Astrocyte (in vitro differentiated cells and primary cell): ENCODE measurements at regions not wholly inside any gene's neighbourhood (a gene's known extent, or its start where the extent isn't known, plus 50 kb on each side); places are given as distances from the start of the nearest gene placed in this dataset.
"Not testable (repeated sequence)": the region's sequence is repeated elsewhere in the genome, so short reads cannot be mapped to it uniquely, and the experiment has no call there.

ENCODE experiments used
- DNase-seq: peaks from one replicate; pipeline ENCODE4 v3.0.0-alpha.2; 2010; ENCODE audit warnings: low read depth
- FAIRE-seq: peaks from 2 replicates; lab custom pipeline; 2011; peaks lifted over from hg19 to GRCh38; lab: Jason Lieb, UNC
- H2AFZ ChIP-seq: 2 replicates; pipeline ENCODE4 v1.6.0; 2012; ENCODE audit warnings: low read depth, low read length, inconsistent platforms
- H3K27ac ChIP-seq: 2 replicates; pipeline ENCODE4 v1.5.1; 2011; ENCODE audit warnings: low read depth, low read length, inconsistent platforms
- H3K27me3 ChIP-seq: 2 replicates; pipeline ENCODE4 v1.6.0; 2011; ENCODE audit warnings: low read length, inconsistent platforms; ENCODE audit not compliant: insufficient read depth
- H3K36me3 ChIP-seq: 2 replicates; pipeline ENCODE4 v1.5.1; 2011; ENCODE audit warnings: low read length, inconsistent platforms; ENCODE audit not compliant: insufficient read depth
- H3K4me1 ChIP-seq: 2 replicates; pipeline ENCODE4 v1.5.1; 2011; ENCODE audit warnings: low read length, inconsistent platforms; ENCODE audit not compliant: insufficient read depth
- H3K4me2 ChIP-seq: 2 replicates; pipeline ENCODE4 v1.6.0; 2012; ENCODE audit warnings: low read length, inconsistent platforms
- H3K4me3 ChIP-seq: 2 replicates; pipeline ENCODE4 v1.5.1; 2011; ENCODE audit warnings: low read depth, mild to moderate bottlenecking, low read length, inconsistent platforms; ENCODE audit not compliant: insufficient read depth
- H3K79me2 ChIP-seq: 2 replicates; pipeline ENCODE4 v1.6.0; 2012; ENCODE audit warnings: mild to moderate bottlenecking, low read length, inconsistent platforms; ENCODE audit not compliant: insufficient read depth
- H3K9ac ChIP-seq: 2 replicates; pipeline ENCODE4 v1.6.0; 2012; ENCODE audit warnings: mild to moderate bottlenecking, low read length, inconsistent platforms
- H3K9me3 ChIP-seq: 2 replicates; pipeline ENCODE4 v1.5.1; 2012; ENCODE audit warnings: low read depth, mild to moderate bottlenecking, low read length, inconsistent platforms; ENCODE audit not compliant: insufficient read depth
- H4K20me1 ChIP-seq: 2 replicates; pipeline ENCODE4 v1.6.0; 2012; ENCODE audit warnings: low read length, inconsistent platforms; ENCODE audit not compliant: insufficient read depth
- H3K27ac Mint-ChIP-seq: one replicate; pipeline ENCODE4 v1.8.0; 2021; ENCODE audit warnings: mild to moderate bottlenecking, mixed read lengths; ENCODE audit not compliant: unreplicated experiment
- H3K27me3 Mint-ChIP-seq: one replicate; pipeline ENCODE4 v1.8.0; 2021; ENCODE audit warnings: low read depth, mixed read lengths; ENCODE audit not compliant: unreplicated experiment
- H3K36me3 Mint-ChIP-seq: one replicate; pipeline ENCODE4 v1.8.0; 2021; ENCODE audit warnings: low read depth, mixed read lengths; ENCODE audit not compliant: unreplicated experiment
- H3K4me1 Mint-ChIP-seq: one replicate; pipeline ENCODE4 v1.8.0; 2021; ENCODE audit warnings: low read depth, mixed read lengths; ENCODE audit not compliant: unreplicated experiment
- H3K4me3 Mint-ChIP-seq: one replicate; pipeline ENCODE4 v1.8.0; 2021; ENCODE audit warnings: mild to moderate bottlenecking, moderate library complexity, mixed read lengths; ENCODE audit not compliant: unreplicated experiment
- H3K9me3 Mint-ChIP-seq: one replicate; pipeline ENCODE4 v1.8.0; 2021; ENCODE audit warnings: mild to moderate bottlenecking, mixed read lengths; ENCODE audit not compliant: unreplicated experiment
- EZH2 ChIP-seq: IDR thresholded peaks from 2 replicates; pipeline ENCODE4 v1.6.1; 2012; ENCODE audit warnings: mild to moderate bottlenecking, low read length, inconsistent platforms; ENCODE audit not compliant: insufficient read depth
- TF ChIP-seq, protein P1 (sequence below): IDR thresholded peaks from 2 replicates; pipeline ENCODE4 v1.5.1; 2011; ENCODE audit warnings: low read depth, mild to moderate bottlenecking, inconsistent platforms, low read length, moderate library complexity; ENCODE audit not compliant: insufficient read depth

DNA sequence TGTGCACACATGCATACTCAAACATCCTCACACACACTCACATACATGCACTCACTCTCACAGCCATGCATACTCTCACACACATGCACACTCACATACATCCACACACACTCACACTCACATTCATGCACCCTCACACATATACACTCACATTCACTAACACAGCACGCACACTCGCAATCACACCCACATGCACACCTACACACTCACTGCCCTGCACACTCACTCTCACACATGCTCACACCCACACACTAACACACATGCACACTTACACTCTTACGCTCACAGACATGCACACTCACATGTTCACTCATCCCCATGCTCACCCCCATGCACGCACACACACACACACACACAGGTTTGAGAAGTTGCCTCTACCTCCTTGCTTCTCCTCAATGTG is 63.2 kb upstream of the SFSWAP start:
- H3K9me3 Mint-ChIP-seq = no peaks in the 10 kb centered on the region
- H3K36me3 Mint-ChIP-seq = peaks cover 2% of the 10 kb centered on the region
- Histone ChIP-seq H4K20me1 (no peaks in the 10 kb centered on the region), H3K27me3 (no peaks in the 10 kb centered on the region), H3K9ac (no peak overlapping the region), H3K9me3 (no peaks in the 10 kb centered on the region), H3K4me1 (no peaks in the 10 kb centered on the region), H3K36me3 (no peaks in the 10 kb centered on the region), H3K4me3 (no peak overlapping the region), H3K27ac (no peak overlapping the region), H3K4me2 (no peak overlapping the region), H3K79me2 (no peaks in the 10 kb centered on the region), H2AFZ (no peak overlapping the region)
- H3K27me3 Mint-ChIP-seq = peaks cover 16% of the 10 kb centered on the region
- FAIRE-seq (no peak), DNase-seq (no peak)
- no peak overlapping the region for H3K4me3 Mint-ChIP-seq
- H3K4me1 Mint-ChIP-seq = no peaks in the 10 kb centered on the region
- no peak overlapping the region for H3K27ac Mint-ChIP-seq
- TF ChIP-seq EZH2 = no peak
- TF ChIP-seq, protein P1, sequence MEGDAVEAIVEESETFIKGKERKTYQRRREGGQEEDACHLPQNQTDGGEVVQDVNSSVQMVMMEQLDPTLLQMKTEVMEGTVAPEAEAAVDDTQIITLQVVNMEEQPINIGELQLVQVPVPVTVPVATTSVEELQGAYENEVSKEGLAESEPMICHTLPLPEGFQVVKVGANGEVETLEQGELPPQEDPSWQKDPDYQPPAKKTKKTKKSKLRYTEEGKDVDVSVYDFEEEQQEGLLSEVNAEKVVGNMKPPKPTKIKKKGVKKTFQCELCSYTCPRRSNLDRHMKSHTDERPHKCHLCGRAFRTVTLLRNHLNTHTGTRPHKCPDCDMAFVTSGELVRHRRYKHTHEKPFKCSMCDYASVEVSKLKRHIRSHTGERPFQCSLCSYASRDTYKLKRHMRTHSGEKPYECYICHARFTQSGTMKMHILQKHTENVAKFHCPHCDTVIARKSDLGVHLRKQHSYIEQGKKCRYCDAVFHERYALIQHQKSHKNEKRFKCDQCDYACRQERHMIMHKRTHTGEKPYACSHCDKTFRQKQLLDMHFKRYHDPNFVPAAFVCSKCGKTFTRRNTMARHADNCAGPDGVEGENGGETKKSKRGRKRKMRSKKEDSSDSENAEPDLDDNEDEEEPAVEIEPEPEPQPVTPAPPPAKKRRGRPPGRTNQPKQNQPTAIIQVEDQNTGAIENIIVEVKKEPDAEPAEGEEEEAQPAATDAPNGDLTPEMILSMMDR = no peak

DNA sequence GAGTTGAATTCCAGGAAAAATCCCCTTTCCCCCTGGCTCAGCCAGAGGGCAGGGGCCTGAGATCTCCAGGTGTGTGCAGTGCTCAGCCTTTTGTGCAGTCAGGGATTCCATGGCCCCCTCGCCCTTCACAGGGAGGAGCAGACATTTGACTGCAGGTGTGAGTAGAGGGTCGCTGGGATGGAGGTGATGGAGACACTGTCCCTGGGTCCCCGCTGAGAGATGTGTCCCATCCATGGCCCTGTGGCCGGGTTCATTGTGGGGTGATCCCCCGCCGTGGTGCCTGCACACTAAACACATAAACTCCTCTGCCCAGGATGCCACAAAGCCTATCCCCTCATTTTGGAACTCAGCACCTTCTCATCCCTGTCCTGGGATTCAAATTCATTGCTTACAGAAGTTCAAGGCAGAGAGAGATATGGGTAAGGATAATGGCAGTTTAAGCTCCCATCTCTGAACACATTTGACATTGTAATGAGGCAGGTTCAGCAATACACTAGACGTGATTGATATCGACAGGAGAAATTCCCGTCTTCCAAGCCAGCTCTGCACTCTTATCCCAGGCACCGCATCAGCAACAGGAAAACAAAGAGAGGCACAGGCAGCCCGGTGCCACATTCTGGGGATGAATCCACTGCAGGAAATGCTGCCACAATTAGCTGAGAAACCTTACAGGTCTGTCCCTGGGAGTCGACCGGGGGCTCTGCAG is 55.3 kb upstream of the SFSWAP start:
- not testable (repeated sequence) for FAIRE-seq, H3K27ac ChIP-seq, H3K9ac ChIP-seq, H3K27me3 ChIP-seq, H2AFZ ChIP-seq, H3K79me2 ChIP-seq, H3K9me3 ChIP-seq, H4K20me1 ChIP-seq, H3K4me3 ChIP-seq, H3K36me3 Mint-ChIP-seq, H3K4me2 ChIP-seq, H3K4me1 Mint-ChIP-seq, H3K9me3 Mint-ChIP-seq, H3K4me1 ChIP-seq, H3K27ac Mint-ChIP-seq, H3K4me3 Mint-ChIP-seq, H3K36me3 ChIP-seq, DNase-seq
- peaks cover 12% of the 10 kb centered on the region for H3K27me3 Mint-ChIP-seq

DNA sequence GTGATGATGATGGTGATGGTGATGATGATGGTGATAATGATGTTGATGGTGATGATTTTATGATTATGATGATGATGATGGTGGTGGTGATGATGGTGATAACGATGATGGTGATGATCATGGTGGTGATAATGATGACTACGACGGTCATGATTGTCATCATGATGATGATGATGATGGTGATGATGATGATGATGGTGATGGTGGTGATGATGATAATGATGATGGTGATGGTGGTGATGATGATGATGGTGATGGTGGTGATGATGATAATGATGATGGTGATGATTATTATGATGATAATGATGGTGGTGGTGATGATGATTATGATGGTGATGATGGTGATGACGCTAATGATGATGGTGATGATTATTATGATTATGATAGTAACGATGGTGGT is 54.1 kb upstream of the SFSWAP start:
- not testable (repeated sequence) for H3K27ac Mint-ChIP-seq, H2AFZ ChIP-seq, H3K9me3 Mint-ChIP-seq, H3K4me3 Mint-ChIP-seq, H3K27ac ChIP-seq, H3K36me3 ChIP-seq, FAIRE-seq, H3K27me3 ChIP-seq, H3K36me3 Mint-ChIP-seq, H3K9me3 ChIP-seq, H3K4me1 ChIP-seq, H3K4me3 ChIP-seq, H3K4me1 Mint-ChIP-seq, H3K79me2 ChIP-seq, H4K20me1 ChIP-seq, H3K4me2 ChIP-seq, H3K9ac ChIP-seq, DNase-seq
- H3K27me3 Mint-ChIP-seq = peaks cover 12% of the 10 kb centered on the region

DNA sequence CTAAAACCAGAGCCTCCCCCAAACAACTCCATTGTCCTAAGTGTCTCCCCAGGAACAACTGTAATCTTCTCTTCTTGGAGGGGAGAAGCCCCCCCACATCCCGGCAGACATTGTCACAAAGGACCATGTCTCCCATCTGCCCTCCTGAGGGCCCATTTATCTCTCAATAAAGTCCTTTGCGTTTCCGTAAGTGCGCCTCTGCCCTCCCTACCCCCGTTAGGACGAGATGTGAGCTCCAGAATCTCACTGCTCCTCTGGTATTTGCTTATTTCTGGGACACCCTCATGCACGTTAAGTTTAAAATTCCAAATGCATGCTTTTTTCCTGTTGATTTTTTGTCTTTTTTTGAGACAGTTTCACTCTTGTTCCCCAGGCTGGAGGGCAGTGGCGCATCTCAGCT is 52.3 kb upstream of the SFSWAP start:
- not testable (repeated sequence) for H3K27me3 Mint-ChIP-seq, FAIRE-seq

DNA sequence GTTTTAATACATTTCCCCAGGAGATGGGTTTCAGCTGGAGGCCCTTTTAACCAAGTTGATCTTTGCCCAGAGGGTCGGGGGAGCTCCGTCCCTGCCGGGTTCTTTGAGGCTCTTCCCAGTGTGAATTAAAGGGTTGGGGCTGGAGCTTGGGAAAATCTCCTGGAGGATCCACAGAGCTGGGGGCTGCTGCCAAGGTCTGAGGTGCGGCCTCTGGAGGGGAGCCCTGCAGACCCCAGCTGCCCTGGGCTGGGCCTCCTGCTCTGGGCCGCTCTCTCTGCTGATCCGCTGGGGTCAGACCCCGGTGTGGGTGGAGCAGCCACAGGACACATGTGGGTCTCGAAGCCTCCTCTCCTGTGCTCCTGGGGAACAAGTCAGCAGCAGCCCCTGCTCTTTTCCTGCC is 51.4 kb upstream of the SFSWAP start:
- H3K27ac Mint-ChIP-seq, H3K4me1 ChIP-seq, H3K9ac ChIP-seq, H3K4me2 ChIP-seq, H3K9me3 Mint-ChIP-seq, H3K4me1 Mint-ChIP-seq, H3K4me3 Mint-ChIP-seq, H3K27me3 ChIP-seq, H3K9me3 ChIP-seq, H3K27ac ChIP-seq, FAIRE-seq, H3K36me3 ChIP-seq, H3K79me2 ChIP-seq, H4K20me1 ChIP-seq, H2AFZ ChIP-seq, H3K27me3 Mint-ChIP-seq, DNase-seq, H3K4me3 ChIP-seq, H3K36me3 Mint-ChIP-seq: not testable (repeated sequence)

More for the DNA sequence above, 52.3 kb upstream of the SFSWAP start:
- not testable (repeated sequence) for H3K9ac ChIP-seq, H3K4me2 ChIP-seq, H3K27ac ChIP-seq, H3K4me3 ChIP-seq, H3K9me3 Mint-ChIP-seq, DNase-seq, H3K4me1 ChIP-seq, H3K27me3 ChIP-seq, H3K4me3 Mint-ChIP-seq, H3K9me3 ChIP-seq, H3K36me3 Mint-ChIP-seq, H3K27ac Mint-ChIP-seq, H4K20me1 ChIP-seq, H3K36me3 ChIP-seq, H3K4me1 Mint-ChIP-seq, H2AFZ ChIP-seq, H3K79me2 ChIP-seq
